Uterus (tissue), 2 donors: ENCODE measurements at regions not wholly inside any gene's neighbourhood (a gene's known extent, or its start where the extent isn't known, plus 50 kb on each side); places are given as distances from the start of the nearest gene placed in this dataset.

Experiments
- POLR2A ChIP-seq, 2 donors: fragments of 450-650 bp; IDR thresholded peaks; one replicate each; pipeline ENCODE4 v1.6.1; 2016; ENCODE audit warnings: antibody characterized with exemption in 2 of 2, mild to moderate bottlenecking in 1 of 2, moderate library complexity in 1 of 2
- TF ChIP-seq, protein P1 (sequence below), 4 experiments: fragments of 200-600 bp in 2 of 4; fragments of 450-650 bp in 2 of 4; sonication (generic) in 2 of 4; IDR thresholded peaks; one replicate each; pipeline ENCODE4 v1.5.1; 2016 to 2019; ENCODE audit warnings: antibody characterized with exemption in 4 of 4, mild to moderate bottlenecking in 2 of 4, moderate library complexity in 1 of 4

DNA sequence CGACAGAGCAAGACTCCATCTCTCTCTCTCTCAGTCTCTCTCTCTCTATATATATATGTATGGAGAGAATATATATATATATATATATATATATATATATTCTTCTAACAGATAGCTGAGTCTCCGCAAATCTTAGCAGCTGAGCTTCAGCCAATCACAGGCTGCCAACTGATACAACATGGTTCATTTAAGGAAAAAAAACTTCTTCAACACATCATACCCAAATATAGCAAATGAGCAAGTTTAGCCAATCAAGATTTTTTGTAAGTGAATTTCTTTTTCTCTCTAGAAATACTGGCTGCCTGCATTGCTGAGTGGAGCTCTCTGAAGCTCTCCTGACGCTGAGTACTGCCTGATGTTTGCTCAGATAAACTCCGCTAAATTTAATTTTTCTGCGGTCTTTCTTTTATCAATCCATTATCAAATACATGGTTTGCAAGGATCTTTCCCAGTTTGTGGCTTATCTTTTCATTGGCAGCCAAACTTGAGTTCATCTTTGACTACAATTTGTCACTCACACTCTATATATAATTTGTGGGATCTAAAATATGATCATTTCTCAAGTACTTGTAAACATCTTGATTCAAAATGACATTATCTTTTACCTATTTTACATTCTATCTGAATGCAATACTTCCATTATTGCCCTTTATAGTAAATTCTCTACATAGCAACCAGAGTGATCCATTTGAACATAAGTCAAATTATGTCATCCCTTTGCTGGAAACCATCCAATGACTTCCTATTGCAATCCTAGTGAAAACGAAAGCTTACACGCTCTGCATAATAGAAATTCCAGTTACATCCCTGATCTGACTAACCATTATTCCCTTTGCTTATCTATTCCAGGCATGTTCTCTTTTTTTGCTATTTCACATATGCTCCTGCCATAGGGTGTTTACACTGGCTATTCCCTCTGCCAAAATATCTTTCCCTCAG, 2131.7 kb downstream of the MRPL39 start:
- no peak for TF ChIP-seq POLR2A (IDR thresholded peaks at IDR 0.05)
- TF ChIP-seq, protein P1, sequence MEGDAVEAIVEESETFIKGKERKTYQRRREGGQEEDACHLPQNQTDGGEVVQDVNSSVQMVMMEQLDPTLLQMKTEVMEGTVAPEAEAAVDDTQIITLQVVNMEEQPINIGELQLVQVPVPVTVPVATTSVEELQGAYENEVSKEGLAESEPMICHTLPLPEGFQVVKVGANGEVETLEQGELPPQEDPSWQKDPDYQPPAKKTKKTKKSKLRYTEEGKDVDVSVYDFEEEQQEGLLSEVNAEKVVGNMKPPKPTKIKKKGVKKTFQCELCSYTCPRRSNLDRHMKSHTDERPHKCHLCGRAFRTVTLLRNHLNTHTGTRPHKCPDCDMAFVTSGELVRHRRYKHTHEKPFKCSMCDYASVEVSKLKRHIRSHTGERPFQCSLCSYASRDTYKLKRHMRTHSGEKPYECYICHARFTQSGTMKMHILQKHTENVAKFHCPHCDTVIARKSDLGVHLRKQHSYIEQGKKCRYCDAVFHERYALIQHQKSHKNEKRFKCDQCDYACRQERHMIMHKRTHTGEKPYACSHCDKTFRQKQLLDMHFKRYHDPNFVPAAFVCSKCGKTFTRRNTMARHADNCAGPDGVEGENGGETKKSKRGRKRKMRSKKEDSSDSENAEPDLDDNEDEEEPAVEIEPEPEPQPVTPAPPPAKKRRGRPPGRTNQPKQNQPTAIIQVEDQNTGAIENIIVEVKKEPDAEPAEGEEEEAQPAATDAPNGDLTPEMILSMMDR (IDR thresholded peaks at IDR 0.05): no peak
